HEK293 (cell line): ENCODE measurements at regions not wholly inside any gene's neighbourhood (a gene's known extent, or its start where the extent isn't known, plus 50 kb on each side); places are given as distances from the start of the nearest gene placed in this dataset.
A peak's percentile ranks its signal among the peaks of the same experiment; 100 is the strongest.

Experiments
- CTCF ChIA-PET: fragments of 350-600 bp; formaldehyde crosslinking; extraction: SDS; loops from one replicate; lab custom pipeline; 2021; ENCODE audit warnings: antibody characterized with exemption; lab: Yijun Ruan, JAX
- POLR2A ChIA-PET: fragments of 300-600 bp; formaldehyde crosslinking; extraction: SDS; loops from one replicate; lab custom pipeline; 2020; ENCODE audit warnings: antibody characterized with exemption, inconsistent platforms; lab: Yijun Ruan, JAX
- H3K27ac ChIP-seq: fragments of 200-500 bp; sonication (Bioruptor generic); 2 replicates; pipeline ENCODE4 v1.5.1; 2014; ENCODE audit warnings: low read depth, low read length, control low read depth, inconsistent platforms; ENCODE audit errors: extremely low read depth
- H3K36me3 ChIP-seq, 2 experiments: fragments of 200-500 bp in 1 of 2; sonication (Bioruptor generic) in 1 of 2; 1 replicate in 1 of 2; 2 replicates in 1 of 2; pipeline ENCODE4 v1.5.1; 2014 to 2017; ENCODE audit warnings: inconsistent platforms in 2 of 2, low read length in 2 of 2; ENCODE audit not compliant: control insufficient read depth in 2 of 2, insufficient read depth in 1 of 2
- H3K4me1 ChIP-seq: fragments of 200-500 bp; sonication (Bioruptor generic); 2 replicates; pipeline ENCODE4 v1.5.1; 2014; ENCODE audit warnings: mild to moderate bottlenecking, low read length, inconsistent platforms; ENCODE audit not compliant: control insufficient read depth, insufficient read depth
- H3K4me3 ChIP-seq: 2 replicates; pipeline ENCODE4 v1.5.1; 2011; ENCODE audit warnings: low read depth, mild to moderate bottlenecking, control low read depth, low read length, moderate library complexity
- H3K9me3 ChIP-seq: fragments of 200-500 bp; sonication (Bioruptor generic); 2 replicates; pipeline ENCODE4 v1.5.1; 2014; ENCODE audit warnings: low read depth, low read length, inconsistent platforms; ENCODE audit not compliant: control insufficient read depth, insufficient read depth
- BCL11A ChIP-seq: fragments of 450-650 bp; formaldehyde crosslinking; IDR thresholded peaks from 2 replicates; pipeline ENCODE4 v1.5.1; 2016; ENCODE audit warnings: low read depth, missing biosample characterization, missing genetic modification characterization
- FEZF1 ChIP-seq: fragments of 450-650 bp; formaldehyde crosslinking; IDR thresholded peaks from 2 replicates; pipeline ENCODE4 v1.5.1; 2016; ENCODE audit warnings: missing biosample characterization, missing genetic modification characterization
- GLI2 ChIP-seq: fragments of 450-650 bp; formaldehyde crosslinking; IDR thresholded peaks from 2 replicates; pipeline ENCODE4; 2017; ENCODE audit warnings: missing biosample characterization, missing genetic modification characterization, low read depth, borderline replicate concordance
- GLI4 ChIP-seq: fragments of 450-650 bp; formaldehyde crosslinking; IDR thresholded peaks from 2 replicates; pipeline ENCODE4 v1.5.1; 2016; ENCODE audit warnings: missing biosample characterization, missing genetic modification characterization
- KLF1 ChIP-seq: fragments of 450-650 bp; formaldehyde crosslinking; IDR thresholded peaks from 2 replicates; pipeline ENCODE4 v1.5.1; 2016; ENCODE audit warnings: missing biosample characterization, missing genetic modification characterization
- OVOL3 ChIP-seq: fragments of 450-650 bp; formaldehyde crosslinking; IDR thresholded peaks from 2 replicates; pipeline ENCODE4 v1.5.1; 2016; ENCODE audit warnings: missing biosample characterization, missing genetic modification characterization
- SP3 ChIP-seq: fragments of 450-650 bp; formaldehyde crosslinking; IDR thresholded peaks from 2 replicates; pipeline ENCODE4 v1.5.1; 2016; ENCODE audit warnings: missing biosample characterization, missing genetic modification characterization
- SP7 ChIP-seq: fragments of 450-650 bp; formaldehyde crosslinking; IDR thresholded peaks from 2 replicates; pipeline ENCODE4 v1.5.1; 2016; ENCODE audit warnings: missing biosample characterization, missing genetic modification characterization
- ZBTB8A ChIP-seq: fragments of 450-650 bp; formaldehyde crosslinking; IDR thresholded peaks from 2 replicates; pipeline ENCODE4 v1.5.1; 2016; ENCODE audit warnings: missing biosample characterization, missing genetic modification characterization
- ZNF10 ChIP-seq: fragments of 450-650 bp; formaldehyde crosslinking; IDR thresholded peaks from 2 replicates; pipeline ENCODE4 v1.5.1; 2017; ENCODE audit warnings: missing biosample characterization, missing genetic modification characterization
- ZNF157 ChIP-seq: fragments of 450-650 bp; formaldehyde crosslinking; IDR thresholded peaks from 2 replicates; pipeline ENCODE4 v1.5.1; 2016; ENCODE audit warnings: missing biosample characterization, missing genetic modification characterization
- ZNF202 ChIP-seq: fragments of 450-650 bp; formaldehyde crosslinking; IDR thresholded peaks from 2 replicates; pipeline ENCODE4 v1.5.1; 2016; ENCODE audit warnings: missing biosample characterization, missing genetic modification characterization, borderline replicate concordance
- ZNF211 ChIP-seq: fragments of 450-650 bp; formaldehyde crosslinking; IDR thresholded peaks from 2 replicates; pipeline ENCODE4 v1.5.1; 2016; ENCODE audit warnings: low read depth, missing biosample characterization, missing genetic modification characterization
- ZNF335 ChIP-seq: fragments of 450-650 bp; formaldehyde crosslinking; conservative IDR thresholded peaks from 2 replicates; pipeline ENCODE4 v1.5.1; 2016; ENCODE audit warnings: missing biosample characterization, missing genetic modification characterization
- ZNF391 ChIP-seq: fragments of 450-650 bp; formaldehyde crosslinking; IDR thresholded peaks from 2 replicates; pipeline ENCODE4 v1.5.1; 2016; ENCODE audit warnings: low read depth, missing biosample characterization, missing genetic modification characterization, borderline replicate concordance
- ZNF426 ChIP-seq: fragments of 450-650 bp; formaldehyde crosslinking; IDR thresholded peaks from 2 replicates; pipeline ENCODE4 v1.5.1; 2017; ENCODE audit warnings: missing biosample characterization, missing genetic modification characterization, mild to moderate bottlenecking, inconsistent platforms, moderate library complexity
- ZNF518A ChIP-seq: fragments of 450-650 bp; formaldehyde crosslinking; conservative IDR thresholded peaks from 2 replicates; pipeline ENCODE4 v1.5.1; 2016; ENCODE audit warnings: low read depth, missing biosample characterization, missing genetic modification characterization
- ZNF544 ChIP-seq: fragments of 450-650 bp; formaldehyde crosslinking; IDR thresholded peaks from 2 replicates; pipeline ENCODE4 v1.5.0; 2017; ENCODE audit warnings: missing biosample characterization, missing genetic modification characterization
- ZNF560 ChIP-seq: fragments of 450-650 bp; formaldehyde crosslinking; IDR thresholded peaks from 2 replicates; pipeline ENCODE4 v1.5.1; 2017; ENCODE audit warnings: missing biosample characterization, missing genetic modification characterization, borderline replicate concordance
- ZNF600 ChIP-seq: fragments of 450-650 bp; formaldehyde crosslinking; IDR thresholded peaks from 2 replicates; pipeline ENCODE4 v1.5.1; 2016; ENCODE audit warnings: missing biosample characterization, missing genetic modification characterization
- ZNF621 ChIP-seq: fragments of 450-650 bp; formaldehyde crosslinking; IDR thresholded peaks from 2 replicates; pipeline ENCODE4 v1.5.1; 2017; ENCODE audit warnings: missing biosample characterization, missing genetic modification characterization
- ZNF623 ChIP-seq: fragments of 450-650 bp; formaldehyde crosslinking; IDR thresholded peaks from 2 replicates; pipeline ENCODE4 v1.5.1; 2016; ENCODE audit warnings: missing biosample characterization, missing genetic modification characterization
- ZNF830 ChIP-seq: fragments of 450-650 bp; IDR thresholded peaks from 2 replicates; pipeline ENCODE4 v1.5.0; 2018; ENCODE audit warnings: missing biosample characterization, missing genetic modification characterization, low read depth, mild to moderate bottlenecking, moderate library complexity
- ZNF843 ChIP-seq: fragments of 450-650 bp; formaldehyde crosslinking; IDR thresholded peaks from 2 replicates; pipeline ENCODE4 v1.5.1; 2016; ENCODE audit warnings: missing biosample characterization, missing genetic modification characterization
- TF ChIP-seq, protein P1 (sequence below): fragments of 450-650 bp; formaldehyde crosslinking; IDR thresholded peaks from 2 replicates; pipeline ENCODE4 v1.5.1; 2017; ENCODE audit warnings: missing biosample characterization, missing genetic modification characterization
- TF ChIP-seq, protein P2 (sequence below): fragments of 450-650 bp; formaldehyde crosslinking; IDR thresholded peaks from 2 replicates; pipeline ENCODE4 v1.5.1; 2016; ENCODE audit warnings: missing biosample characterization, missing genetic modification characterization

DNA sequence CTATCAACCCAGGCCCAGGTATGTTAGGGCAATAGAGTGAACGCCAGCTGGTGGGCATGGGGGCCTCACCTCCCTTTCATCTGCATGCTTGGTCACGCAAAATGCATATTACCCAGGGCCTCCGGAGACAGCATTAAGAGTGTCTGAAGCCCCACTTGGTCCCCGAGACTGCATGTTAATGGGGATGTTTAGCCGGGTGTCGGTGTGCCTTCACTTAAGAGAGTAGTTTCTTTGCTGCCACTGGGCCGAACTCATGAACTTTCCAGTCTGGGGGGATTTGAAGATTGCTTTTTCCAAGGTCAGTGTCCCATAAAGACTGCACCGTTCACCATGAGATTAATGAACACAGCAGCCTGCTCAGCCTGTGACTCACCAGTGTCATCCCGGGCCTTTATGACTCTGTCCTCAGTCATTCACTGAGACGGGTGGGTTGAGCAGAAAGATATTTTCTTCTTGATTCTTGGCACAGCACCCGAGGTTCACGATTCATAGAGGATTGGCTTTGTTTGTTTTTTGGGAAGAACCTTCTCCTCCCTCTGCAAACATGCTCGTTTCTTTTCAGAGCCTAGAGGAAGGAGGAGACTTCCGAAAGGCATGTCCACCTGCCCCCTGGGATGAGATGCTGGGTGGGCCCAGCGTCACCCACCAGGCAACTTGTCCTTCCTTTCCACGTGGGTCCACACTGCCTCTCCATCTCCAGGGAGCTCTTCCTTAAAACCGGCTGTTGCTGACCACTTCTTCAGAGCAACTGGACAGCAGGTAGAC lies 199.1 kb downstream of the GLI2 start (continued):
- no peak for TF ChIP-seq OVOL3
- TF ChIP-seq SP3, result no peak
- TF ChIP-seq ZNF426 (tag by site-specific recombination), result no peak

GRCh38 chr2:120935339-120936313 lies 200.0 kb downstream of the GLI2 start:
- ChIA-PET POLR2A (interaction anchor here (1.2 to 2.1 kb wide), 2 partner anchors 140 to 199 kb away, joined by 4 to 6 read pairs; no protein-coding TSS in a partner anchor), CTCF (interaction anchor here (0.7 to 0.9 kb wide), 3 partner anchors 9 to 136 kb away, joined by 3 read pairs; no protein-coding TSS in a partner anchor)
- Histone ChIP-seq H3K27ac (peak overlapping the region; percentile 39; the same call in 1 of the 2 replicates), H3K9me3 (no peaks in the 10 kb centered on the region), H3K4me1 (peaks cover 30% of the 10 kb centered on the region), H3K36me3 (peaks cover 0 to 1% of the 10 kb centered on the region in 2 experiments; a peak in 1 of 3 replicates), H3K4me3 (no peak overlapping the region)
- TF ChIP-seq, protein P1, sequence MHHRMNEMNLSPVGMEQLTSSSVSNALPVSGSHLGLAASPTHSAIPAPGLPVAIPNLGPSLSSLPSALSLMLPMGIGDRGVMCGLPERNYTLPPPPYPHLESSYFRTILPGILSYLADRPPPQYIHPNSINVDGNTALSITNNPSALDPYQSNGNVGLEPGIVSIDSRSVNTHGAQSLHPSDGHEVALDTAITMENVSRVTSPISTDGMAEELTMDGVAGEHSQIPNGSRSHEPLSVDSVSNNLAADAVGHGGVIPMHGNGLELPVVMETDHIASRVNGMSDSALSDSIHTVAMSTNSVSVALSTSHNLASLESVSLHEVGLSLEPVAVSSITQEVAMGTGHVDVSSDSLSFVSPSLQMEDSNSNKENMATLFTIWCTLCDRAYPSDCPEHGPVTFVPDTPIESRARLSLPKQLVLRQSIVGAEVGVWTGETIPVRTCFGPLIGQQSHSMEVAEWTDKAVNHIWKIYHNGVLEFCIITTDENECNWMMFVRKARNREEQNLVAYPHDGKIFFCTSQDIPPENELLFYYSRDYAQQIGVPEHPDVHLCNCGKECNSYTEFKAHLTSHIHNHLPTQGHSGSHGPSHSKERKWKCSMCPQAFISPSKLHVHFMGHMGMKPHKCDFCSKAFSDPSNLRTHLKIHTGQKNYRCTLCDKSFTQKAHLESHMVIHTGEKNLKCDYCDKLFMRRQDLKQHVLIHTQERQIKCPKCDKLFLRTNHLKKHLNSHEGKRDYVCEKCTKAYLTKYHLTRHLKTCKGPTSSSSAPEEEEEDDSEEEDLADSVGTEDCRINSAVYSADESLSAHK (tag by site-specific recombination), result peak; percentile 70
- TF ChIP-seq GLI4 (no peak), ZNF843 (tag by site-specific recombination) (peak; percentile 82), ZBTB8A (tag by site-specific recombination) (no peak), ZNF600 (tag by site-specific recombination) (no peak), ZNF544 (tag by site-specific recombination) (no peak), GLI2 (tag by site-specific recombination) (no peak), ZNF202 (no peak), ZNF518A (no peak), FEZF1 (tag by site-specific recombination) (peak; percentile 60), ZNF623 (tag by site-specific recombination) (no peak), ZNF157 (tag by site-specific recombination) (no peak), ZNF211 (no peak), KLF1 (no peak), ZNF830 (no peak), ZNF560 (tag by site-specific recombination) (no peak), BCL11A (tag by site-specific recombination) (no peak), SP7 (tag by site-specific recombination) (0 out of 2 replicates have a peak, but pooled peaks have one; percentile 28), ZNF391 (tag by site-specific recombination) (no peak), ZNF335 (tag by site-specific recombination) (no peak), ZNF10 (tag by site-specific recombination) (no peak), ZNF621 (tag by site-specific recombination) (no peak)
- TF ChIP-seq, protein P2, sequence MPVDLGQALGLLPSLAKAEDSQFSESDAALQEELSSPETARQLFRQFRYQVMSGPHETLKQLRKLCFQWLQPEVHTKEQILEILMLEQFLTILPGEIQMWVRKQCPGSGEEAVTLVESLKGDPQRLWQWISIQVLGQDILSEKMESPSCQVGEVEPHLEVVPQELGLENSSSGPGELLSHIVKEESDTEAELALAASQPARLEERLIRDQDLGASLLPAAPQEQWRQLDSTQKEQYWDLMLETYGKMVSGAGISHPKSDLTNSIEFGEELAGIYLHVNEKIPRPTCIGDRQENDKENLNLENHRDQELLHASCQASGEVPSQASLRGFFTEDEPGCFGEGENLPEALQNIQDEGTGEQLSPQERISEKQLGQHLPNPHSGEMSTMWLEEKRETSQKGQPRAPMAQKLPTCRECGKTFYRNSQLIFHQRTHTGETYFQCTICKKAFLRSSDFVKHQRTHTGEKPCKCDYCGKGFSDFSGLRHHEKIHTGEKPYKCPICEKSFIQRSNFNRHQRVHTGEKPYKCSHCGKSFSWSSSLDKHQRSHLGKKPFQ (tag by site-specific recombination), result no peak
